ENCODE measurements at regions not wholly inside any gene's neighbourhood (a gene's known extent, or its start where the extent isn't known, plus 50 kb on each side); places are given as distances from the start of the nearest gene placed in this dataset.

- TF ChIP-seq CTCF (IDR thresholded peaks at IDR 0.05) (no peak), POLR2A (IDR thresholded peaks at IDR 0.05) (no peak)
These were observed 73.9 kb upstream of the WSCD2 start for GRCh38 chr12:108055141-108055540.

All from adrenal gland (tissue), 5 donors.